ENCODE measurements at regions not wholly inside any gene's neighbourhood (a gene's known extent, or its start where the extent isn't known, plus 50 kb on each side); places are given as distances from the start of the nearest gene placed in this dataset.

- DNase-seq (ENCODE audit: low read depth, low spot score) (no peak), ATAC-seq (no peak)
- Histone ChIP-seq H3K4me2 (ENCODE audit: low read length) (no peak overlapping the region), H3K27me3 (ENCODE audit: insufficient read depth, low read length) (peaks cover 3% of the 10 kb centered on the region; the same call in 1 of the 2 replicates), H3K9me2 (ENCODE audit: insufficient read depth) (no peaks in the 10 kb centered on the region), H3K9me3 (ENCODE audit: control insufficient read depth in 1 of 2, insufficient read depth in 1 of 2, low read depth in 1 of 2, low read length in 2 of 2) (no peaks in the 10 kb centered on the region), H2AFZ (ENCODE audit: low read depth, low read length, poor library complexity, severe bottlenecking) (no peak overlapping the region), H3K4me3 (replicated peaks in 1 of 2; ENCODE audit: low read depth in 1 of 2, low read length in 2 of 2) (no peak overlapping the region), H3K9ac (ENCODE audit: low read length) (no peak overlapping the region), H3K79me2 (ENCODE audit: insufficient read depth, low read length) (no peaks in the 10 kb centered on the region), H4K20me1 (ENCODE audit: insufficient read depth) (no peaks in the 10 kb centered on the region), H3K4me1 (ENCODE audit: control insufficient read depth in 1 of 2, insufficient read depth in 2 of 2, low read length in 2 of 2) (no peaks in the 10 kb centered on the region), H3K36me3 (ENCODE audit: control insufficient read depth in 1 of 2, insufficient read depth in 2 of 2, low read length in 2 of 2) (no peaks in the 10 kb centered on the region), H3K27ac (ENCODE audit: low read depth, low read length) (no peak overlapping the region)
- ChIA-PET RAD21 (ENCODE audit: low non-redundant PET in 1 of 2, low total read pairs in 2 of 2, uncharacterized antibody in 2 of 2, unreplicated experiment in 2 of 2) (no interaction called here), CTCF (no interaction called here), POLR2A (no interaction called here)
- BruUV-seq (replicated peaks): no TSS peak
- intact Hi-C loops (cut with micrococcal nuclease): no loop called here
- TF ChIP-seq RAD21 (IDR thresholded peaks at IDR 0.05; ENCODE audit: low read depth): no peak
- no peak for TF ChIP-seq EZH2 (IDR thresholded peaks at IDR 0.05)
These were observed 134.6 kb downstream of the AASDHPPT start for GRCh38 chr11:106212081-106212480.

DNA sequence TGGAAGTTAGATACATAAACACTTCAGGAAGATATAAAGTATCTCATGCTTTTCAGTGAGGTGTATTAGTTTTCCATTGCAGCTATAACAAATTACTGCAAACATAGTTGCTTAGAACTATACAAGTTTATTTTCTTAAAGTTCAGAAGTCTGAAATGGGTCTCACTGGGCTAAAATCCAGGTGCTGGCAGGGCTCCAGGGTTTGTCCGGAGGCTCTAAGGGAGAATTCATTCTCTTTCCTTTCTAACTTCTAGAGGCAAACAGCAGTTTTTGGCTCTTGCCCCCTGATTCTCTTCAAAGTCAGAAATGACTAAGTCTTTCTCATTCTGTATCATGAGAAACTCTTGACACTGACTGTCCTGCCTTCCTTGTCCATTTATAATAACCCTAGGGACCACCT lies 138.8 kb downstream of the AASDHPPT start:
- H3K9ac ChIP-seq (ENCODE audit: low read length): no peak overlapping the region
- POLR2A ChIA-PET: no interaction called here
- no peaks in the 10 kb centered on the region for H3K36me3 ChIP-seq (ENCODE audit: control insufficient read depth in 1 of 2, insufficient read depth in 2 of 2, low read length in 2 of 2)
- H3K9me3 ChIP-seq (ENCODE audit: control insufficient read depth in 1 of 2, insufficient read depth in 1 of 2, low read depth in 1 of 2, low read length in 2 of 2): no peaks in the 10 kb centered on the region
- no peaks in the 10 kb centered on the region for H4K20me1 ChIP-seq (ENCODE audit: insufficient read depth)
- no peak overlapping the region for H2AFZ ChIP-seq (ENCODE audit: low read depth, low read length, poor library complexity, severe bottlenecking)
- no peak overlapping the region for H3K4me3 ChIP-seq (replicated peaks in 1 of 2; ENCODE audit: low read depth in 1 of 2, low read length in 2 of 2)
- CTCF ChIA-PET: no interaction called here
- no peaks in the 10 kb centered on the region for H3K9me2 ChIP-seq (ENCODE audit: insufficient read depth)
- no peak overlapping the region for H3K27ac ChIP-seq (ENCODE audit: low read depth, low read length)
- TF ChIP-seq, protein P1, sequence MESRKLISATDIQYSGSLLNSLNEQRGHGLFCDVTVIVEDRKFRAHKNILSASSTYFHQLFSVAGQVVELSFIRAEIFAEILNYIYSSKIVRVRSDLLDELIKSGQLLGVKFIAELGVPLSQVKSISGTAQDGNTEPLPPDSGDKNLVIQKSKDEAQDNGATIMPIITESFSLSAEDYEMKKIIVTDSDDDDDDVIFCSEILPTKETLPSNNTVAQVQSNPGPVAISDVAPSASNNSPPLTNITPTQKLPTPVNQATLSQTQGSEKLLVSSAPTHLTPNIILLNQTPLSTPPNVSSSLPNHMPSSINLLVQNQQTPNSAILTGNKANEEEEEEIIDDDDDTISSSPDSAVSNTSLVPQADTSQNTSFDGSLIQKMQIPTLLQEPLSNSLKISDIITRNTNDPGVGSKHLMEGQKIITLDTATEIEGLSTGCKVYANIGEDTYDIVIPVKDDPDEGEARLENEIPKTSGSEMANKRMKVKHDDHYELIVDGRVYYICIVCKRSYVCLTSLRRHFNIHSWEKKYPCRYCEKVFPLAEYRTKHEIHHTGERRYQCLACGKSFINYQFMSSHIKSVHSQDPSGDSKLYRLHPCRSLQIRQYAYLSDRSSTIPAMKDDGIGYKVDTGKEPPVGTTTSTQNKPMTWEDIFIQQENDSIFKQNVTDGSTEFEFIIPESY (IDR thresholded peaks at IDR 0.05; ENCODE audit: extremely low read depth, insufficient replicate concordance, low read length): no peak
- TF ChIP-seq REST (IDR thresholded peaks at IDR 0.05; ENCODE audit: low read depth): no peak
- TF ChIP-seq EGR1 (IDR thresholded peaks at IDR 0.05; ENCODE audit: low read depth): no peak
- no peak for TF ChIP-seq YY1 (IDR thresholded peaks at IDR 0.05; ENCODE audit: extremely low read depth, insufficient replicate concordance, low read depth, low read length)
- no peak for TF ChIP-seq RAD21 (IDR thresholded peaks at IDR 0.05; ENCODE audit: low read depth)
- no peak for TF ChIP-seq EZH2 (IDR thresholded peaks at IDR 0.05)
- TF ChIP-seq, protein P2, sequence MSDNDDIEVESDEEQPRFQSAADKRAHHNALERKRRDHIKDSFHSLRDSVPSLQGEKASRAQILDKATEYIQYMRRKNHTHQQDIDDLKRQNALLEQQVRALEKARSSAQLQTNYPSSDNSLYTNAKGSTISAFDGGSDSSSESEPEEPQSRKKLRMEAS (IDR thresholded peaks at IDR 0.05): no peak
- no peak for TF ChIP-seq ZFX (IDR thresholded peaks at IDR 0.05)
- TF ChIP-seq POLR2A (IDR thresholded peaks at IDR 0.05; ENCODE audit: borderline replicate concordance, extremely low read depth, insufficient read depth, insufficient read length): no peak
- no TSS peak for BruUV-seq (replicated peaks)
- peaks cover 3% of the 10 kb centered on the region; the same call in 1 of the 2 replicates for H3K27me3 ChIP-seq (ENCODE audit: insufficient read depth, low read length)
- no peak for ATAC-seq
- RAD21 ChIA-PET (ENCODE audit: low non-redundant PET in 1 of 2, low total read pairs in 2 of 2, uncharacterized antibody in 2 of 2, unreplicated experiment in 2 of 2): no interaction called here
- H3K4me1 ChIP-seq (ENCODE audit: control insufficient read depth in 1 of 2, insufficient read depth in 2 of 2, low read length in 2 of 2): no peaks in the 10 kb centered on the region
- H3K79me2 ChIP-seq (ENCODE audit: insufficient read depth, low read length): no peaks in the 10 kb centered on the region
- intact Hi-C loops (cut with micrococcal nuclease): no loop called here
- H3K4me2 ChIP-seq (ENCODE audit: low read length): no peak overlapping the region
- no peak for DNase-seq (ENCODE audit: low read depth, low spot score)
